ENCODE measurements at regions not wholly inside any gene's neighbourhood (a gene's known extent, or its start where the extent isn't known, plus 50 kb on each side); places are given as distances from the start of the nearest gene placed in this dataset.

GRCh38 chr5:144691936-144692335, 521.3 kb downstream of the KCTD16 start:
- H3K9me3 ChIP-seq (ENCODE audit: low read depth): no peaks in the 10 kb centered on the region
- H3K27ac ChIP-seq: no peak overlapping the region
- TF ChIP-seq, protein P1, sequence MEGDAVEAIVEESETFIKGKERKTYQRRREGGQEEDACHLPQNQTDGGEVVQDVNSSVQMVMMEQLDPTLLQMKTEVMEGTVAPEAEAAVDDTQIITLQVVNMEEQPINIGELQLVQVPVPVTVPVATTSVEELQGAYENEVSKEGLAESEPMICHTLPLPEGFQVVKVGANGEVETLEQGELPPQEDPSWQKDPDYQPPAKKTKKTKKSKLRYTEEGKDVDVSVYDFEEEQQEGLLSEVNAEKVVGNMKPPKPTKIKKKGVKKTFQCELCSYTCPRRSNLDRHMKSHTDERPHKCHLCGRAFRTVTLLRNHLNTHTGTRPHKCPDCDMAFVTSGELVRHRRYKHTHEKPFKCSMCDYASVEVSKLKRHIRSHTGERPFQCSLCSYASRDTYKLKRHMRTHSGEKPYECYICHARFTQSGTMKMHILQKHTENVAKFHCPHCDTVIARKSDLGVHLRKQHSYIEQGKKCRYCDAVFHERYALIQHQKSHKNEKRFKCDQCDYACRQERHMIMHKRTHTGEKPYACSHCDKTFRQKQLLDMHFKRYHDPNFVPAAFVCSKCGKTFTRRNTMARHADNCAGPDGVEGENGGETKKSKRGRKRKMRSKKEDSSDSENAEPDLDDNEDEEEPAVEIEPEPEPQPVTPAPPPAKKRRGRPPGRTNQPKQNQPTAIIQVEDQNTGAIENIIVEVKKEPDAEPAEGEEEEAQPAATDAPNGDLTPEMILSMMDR (IDR thresholded peaks at IDR 0.05; ENCODE audit: low read depth, low read length): no peak
- no peak for DNase-seq (ENCODE audit: low read depth in 1 of 2, low spot score in 1 of 2)
- H3K4me1 ChIP-seq (ENCODE audit: low read depth): no peaks in the 10 kb centered on the region
- no peaks in the 10 kb centered on the region for H3K36me3 ChIP-seq
- no peaks in the 10 kb centered on the region for H3K27me3 ChIP-seq
- H3K4me3 ChIP-seq: no peak overlapping the region

DNA sequence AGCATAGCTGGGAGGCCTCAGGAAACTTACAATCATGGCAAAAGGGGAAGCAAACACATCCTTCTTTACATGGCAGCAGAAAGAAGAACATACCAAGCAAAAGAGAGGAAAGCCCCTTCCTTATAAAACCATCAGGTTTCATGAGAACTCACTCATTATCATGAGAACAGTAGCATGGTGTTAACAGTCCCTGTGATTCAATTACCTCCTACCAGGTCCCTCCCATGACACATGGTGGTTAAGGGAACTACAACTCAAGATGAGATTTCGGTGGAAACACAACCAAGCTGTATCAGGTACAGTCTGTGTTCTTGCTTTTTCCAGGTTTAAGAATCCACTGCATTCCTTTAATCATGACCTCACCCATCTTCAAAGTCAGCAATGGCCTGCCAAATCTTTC, 514.2 kb downstream of the KCTD16 start:
- Histone ChIP-seq H3K9me3 (ENCODE audit: low read depth) (no peaks in the 10 kb centered on the region), H3K27me3 (no peaks in the 10 kb centered on the region), H3K4me1 (ENCODE audit: low read depth) (no peaks in the 10 kb centered on the region), H3K36me3 (no peaks in the 10 kb centered on the region), H3K27ac (no peak overlapping the region), H3K4me3 (no peak overlapping the region)
- DNase-seq (ENCODE audit: low read depth in 1 of 2, low spot score in 1 of 2): no peak
- TF ChIP-seq, protein P1 (IDR thresholded peaks at IDR 0.05; ENCODE audit: low read depth, low read length): no peak

DNA sequence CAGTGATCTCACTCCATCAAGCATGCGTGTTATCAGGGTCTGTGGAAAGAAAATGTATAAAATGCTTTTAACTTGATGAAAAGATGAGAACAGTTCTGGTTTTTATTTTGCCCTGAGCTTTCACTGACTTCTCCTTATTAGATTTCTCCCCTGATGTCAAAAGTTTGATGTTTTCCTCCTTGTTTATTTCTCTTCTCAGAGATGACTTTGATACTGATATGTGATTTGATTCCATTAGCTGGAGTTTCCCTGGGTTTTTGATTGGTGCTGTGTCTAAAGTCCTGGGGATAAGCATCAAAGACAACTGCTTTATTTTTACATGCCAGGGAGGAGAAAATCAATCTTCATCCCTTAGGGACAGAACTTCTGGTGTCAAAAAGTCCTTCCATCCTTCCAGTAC, 510.0 kb downstream of the KCTD16 start:
- Histone ChIP-seq H3K9me3 (ENCODE audit: low read depth) (no peaks in the 10 kb centered on the region), H3K36me3 (no peaks in the 10 kb centered on the region), H3K4me3 (no peak overlapping the region), H3K27ac (no peak overlapping the region), H3K27me3 (no peaks in the 10 kb centered on the region), H3K4me1 (ENCODE audit: low read depth) (no peaks in the 10 kb centered on the region)
- TF ChIP-seq, protein P1 (IDR thresholded peaks at IDR 0.05; ENCODE audit: low read depth, low read length): no peak
- DNase-seq (ENCODE audit: low read depth in 1 of 2, low spot score in 1 of 2): no peak

DNA sequence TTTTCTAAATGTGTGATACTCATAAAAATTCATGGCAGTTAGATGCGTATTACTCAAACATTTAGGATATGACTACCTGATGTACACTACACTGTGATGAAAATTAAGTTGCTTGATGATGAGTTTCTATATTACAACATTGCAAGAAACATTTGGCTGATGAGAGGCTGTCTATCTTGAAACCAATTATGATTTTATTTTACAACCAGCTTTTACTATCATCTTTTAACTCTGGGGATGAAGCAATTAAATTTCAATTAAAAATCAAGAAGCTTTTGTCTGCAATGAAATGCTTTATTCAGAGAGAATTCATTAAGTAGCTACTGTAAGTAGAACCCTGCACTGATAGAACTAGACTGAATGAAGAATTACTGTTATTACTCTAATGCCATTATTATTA, 500.4 kb downstream of the KCTD16 start:
- H3K27ac ChIP-seq: no peak overlapping the region
- TF ChIP-seq, protein P1 (IDR thresholded peaks at IDR 0.05; ENCODE audit: low read depth, low read length): no peak
- no peak for DNase-seq (ENCODE audit: low read depth in 1 of 2, low spot score in 1 of 2)
- no peaks in the 10 kb centered on the region for H3K4me1 ChIP-seq (ENCODE audit: low read depth)
- H3K36me3 ChIP-seq: no peaks in the 10 kb centered on the region
- no peak overlapping the region for H3K4me3 ChIP-seq
- H3K27me3 ChIP-seq: no peaks in the 10 kb centered on the region
- H3K9me3 ChIP-seq (ENCODE audit: low read depth): no peaks in the 10 kb centered on the region

- Histone ChIP-seq H3K27me3 (no peaks in the 10 kb centered on the region), H3K36me3 (no peaks in the 10 kb centered on the region), H3K4me1 (ENCODE audit: low read depth) (no peaks in the 10 kb centered on the region), H3K4me3 (no peak overlapping the region), H3K27ac (no peak overlapping the region), H3K9me3 (ENCODE audit: low read depth) (no peaks in the 10 kb centered on the region)
- no peak for DNase-seq (ENCODE audit: low read depth in 1 of 2, low spot score in 1 of 2)
- TF ChIP-seq, protein P1 (IDR thresholded peaks at IDR 0.05; ENCODE audit: low read depth, low read length): no peak
These were observed 489.1 kb downstream of the KCTD16 start for GRCh38 chr5:144659634-144660227.

GRCh38 chr5:144644317-144644716, 473.6 kb downstream of the KCTD16 start:
- Histone ChIP-seq H3K27me3 (no peaks in the 10 kb centered on the region), H3K4me3 (no peak overlapping the region), H3K36me3 (no peaks in the 10 kb centered on the region), H3K4me1 (ENCODE audit: low read depth) (no peaks in the 10 kb centered on the region), H3K9me3 (ENCODE audit: low read depth) (no peaks in the 10 kb centered on the region), H3K27ac (no peak overlapping the region)
- TF ChIP-seq, protein P1 (IDR thresholded peaks at IDR 0.05; ENCODE audit: low read depth, low read length): no peak
- DNase-seq (ENCODE audit: low read depth in 1 of 2, low spot score in 1 of 2): no peak

Data from cardiac muscle cell (in vitro differentiated cells and primary cell).